CD4-positive, alpha-beta T cell treated with Interleukin-15 for 4 hours (primary cell): ENCODE measurements at regions not wholly inside any gene's neighbourhood (a gene's known extent, or its start where the extent isn't known, plus 50 kb on each side); places are given as distances from the start of the nearest gene placed in this dataset.

Source experiments
- DNase-seq: peaks from one replicate; pipeline ENCODE4 v3.0.0-alpha.2; 2020; ENCODE audit warnings: low spot score

DNA sequence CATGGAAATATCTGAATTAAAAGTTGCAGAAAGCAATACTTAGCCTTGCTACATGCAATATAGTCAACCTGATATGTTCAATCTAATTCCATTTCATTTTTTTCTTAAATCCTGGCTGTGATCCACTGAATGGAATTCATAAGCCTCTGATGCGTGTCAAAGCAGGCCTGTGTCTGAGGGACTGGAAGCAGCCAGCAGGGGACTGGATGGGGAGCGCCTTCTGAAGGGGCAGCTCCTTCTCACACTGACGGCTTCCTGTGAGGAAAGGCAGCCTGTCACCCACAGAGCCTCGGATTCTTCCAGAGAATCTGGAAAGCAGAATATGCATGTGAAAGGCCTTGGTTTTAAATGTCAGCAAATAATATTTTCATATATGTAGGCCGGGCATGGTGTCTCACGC lies 73.5 kb downstream of the KCNF1 start:
- DNase-seq = no peak

- DNase-seq = no peak
These were observed 74.3 kb downstream of the KCNF1 start for GRCh38 chr2:10985901-10986535.

DNA sequence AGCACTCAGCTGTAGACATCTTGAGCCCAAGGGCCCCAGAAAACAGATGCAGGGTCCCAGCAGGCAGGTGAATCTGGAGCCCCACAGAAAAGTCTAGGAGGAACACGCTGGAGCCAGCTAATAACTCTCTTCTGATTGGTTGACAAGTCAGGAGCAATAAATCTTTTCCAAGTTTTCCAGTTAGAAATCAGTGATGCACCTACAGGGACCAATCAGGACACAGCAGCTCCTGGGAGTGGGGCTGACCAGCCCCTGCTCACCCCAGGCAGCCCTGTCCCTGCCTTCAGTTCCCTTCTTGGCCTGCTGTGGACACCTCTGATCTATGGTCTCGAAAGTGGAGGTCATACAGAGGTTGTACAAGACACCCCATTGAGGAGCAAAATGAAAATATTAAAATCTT lies 75.7 kb downstream of the KCNF1 start:
- DNase-seq = no peak

GRCh38 chr2:10987861-10988260 lies 76.1 kb downstream of the KCNF1 start:
- DNase-seq = no peak

- DNase-seq = no peak
These were observed 77.4 kb downstream of the KCNF1 start for GRCh38 chr2:10989151-10989550.

- DNase-seq = no peak
These were observed 78.0 kb downstream of the KCNF1 start for GRCh38 chr2:10989782-10990181.

DNA sequence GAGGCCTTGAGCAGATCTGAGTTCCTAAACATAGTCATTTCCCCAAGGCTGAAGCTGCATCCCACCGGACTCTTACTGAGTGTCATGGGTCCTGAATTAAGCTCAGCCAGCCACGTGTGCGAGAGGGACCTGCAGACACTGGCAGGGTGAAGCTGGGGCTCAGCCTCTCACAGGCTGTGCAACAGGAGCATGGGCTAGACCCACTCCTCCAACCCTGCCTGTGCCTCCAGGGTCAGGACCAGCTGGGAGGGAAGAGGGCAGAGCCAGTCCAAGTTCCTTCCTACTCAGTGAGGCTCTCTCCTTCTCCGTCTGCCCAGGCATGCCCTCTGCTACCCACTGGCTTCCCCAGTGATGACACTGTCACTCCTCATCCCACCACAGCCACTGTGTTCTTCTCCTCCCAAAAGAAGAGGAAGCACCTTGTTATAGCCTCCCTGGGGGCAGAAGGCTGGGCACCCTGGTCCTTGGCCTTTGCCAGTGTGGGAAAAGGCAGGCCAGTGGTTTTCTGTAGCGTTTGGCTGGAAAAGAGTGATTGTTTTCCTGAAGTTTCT lies 78.9 kb downstream of the KCNF1 start:
- DNase-seq = no peak

DNA sequence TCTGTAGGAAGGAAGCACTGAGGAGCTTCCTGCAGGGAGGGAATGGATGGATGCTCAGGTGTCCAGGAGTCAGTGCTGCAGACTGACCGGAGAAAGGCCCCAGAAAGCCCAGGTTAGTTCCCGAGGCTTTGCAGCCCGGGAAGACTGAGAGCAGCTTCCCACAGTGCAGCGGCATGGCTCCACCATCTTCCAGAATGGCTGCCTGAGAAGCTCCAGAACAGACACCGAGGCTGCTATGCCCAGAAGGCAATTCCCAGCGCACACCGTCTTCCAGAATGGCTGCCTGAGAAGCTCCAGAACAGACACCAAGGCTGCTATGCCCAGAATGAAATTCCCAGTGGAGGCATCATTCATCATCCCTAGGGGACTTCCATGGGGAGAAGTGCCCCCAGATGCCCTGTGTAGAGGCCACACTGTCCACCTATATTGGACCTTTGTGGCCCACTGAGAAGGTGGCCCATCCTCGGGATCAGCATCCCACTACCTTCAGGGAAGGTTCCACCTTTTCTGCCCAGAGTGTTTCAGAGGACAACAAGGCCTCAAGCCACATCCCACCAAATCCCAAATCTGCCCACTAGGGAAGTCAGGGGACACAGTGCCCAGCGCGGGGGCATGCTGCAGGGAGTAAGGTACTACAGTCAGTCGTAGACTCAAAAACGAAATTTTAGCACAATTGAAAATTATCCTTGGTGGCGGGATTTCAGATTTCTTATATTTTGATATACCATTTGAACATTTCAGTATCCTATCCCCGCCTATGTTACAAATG lies 80.5 kb downstream of the KCNF1 start:
- DNase-seq = no peak

DNA sequence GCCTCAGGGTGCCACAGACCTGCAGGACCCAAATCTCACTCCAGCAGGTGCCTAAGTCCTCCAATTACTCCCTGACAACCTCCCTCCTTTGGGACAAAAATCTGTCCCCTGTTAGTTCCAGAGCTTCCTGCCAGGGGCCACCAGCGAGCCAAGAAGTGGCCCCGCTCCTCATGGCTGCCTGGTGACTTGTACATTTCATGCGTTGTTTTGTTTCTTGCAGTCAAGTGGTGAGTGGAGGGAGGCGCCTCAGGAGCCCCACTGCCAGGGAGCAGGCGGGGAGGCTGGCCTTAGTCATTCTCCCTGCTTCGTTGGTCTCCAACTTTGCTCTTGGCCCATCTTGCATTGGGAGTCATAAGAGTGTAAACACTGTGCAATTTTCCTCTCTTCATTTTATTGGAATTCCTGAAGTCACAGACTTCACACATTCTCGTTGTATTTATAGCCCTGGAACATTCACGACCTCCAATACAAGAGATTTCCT lies 81.3 kb downstream of the KCNF1 start:
- no peak for DNase-seq

DNA sequence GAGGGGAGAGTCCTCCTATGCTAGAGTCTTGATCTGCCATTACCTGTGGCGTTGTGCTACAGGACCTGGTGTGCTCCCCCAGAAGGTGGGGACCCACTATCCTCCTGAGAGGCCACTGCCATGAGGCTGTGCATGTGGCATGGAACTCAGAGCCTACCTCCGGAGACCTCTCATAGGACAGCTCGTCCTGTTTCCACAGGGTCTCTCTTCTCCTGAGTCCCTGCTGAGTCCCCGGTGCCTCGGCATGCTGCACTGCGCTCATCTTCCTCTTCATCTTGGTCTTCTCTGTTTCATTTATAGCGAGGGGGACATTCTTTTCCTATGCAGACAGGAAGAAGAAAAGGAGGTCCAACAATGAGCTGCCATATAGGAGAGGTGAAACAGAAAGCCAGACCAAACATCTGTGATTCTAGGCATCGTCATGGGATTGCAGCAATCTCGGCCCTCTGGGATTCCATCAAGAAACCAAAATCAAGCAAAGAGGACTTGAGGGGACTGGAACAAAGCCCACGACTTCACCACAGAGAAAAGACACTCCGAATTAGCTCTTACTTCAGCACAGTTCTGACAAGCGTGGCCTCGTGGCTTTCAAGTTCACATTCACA lies 83.7 kb downstream of the KCNF1 start:
- no peak for DNase-seq

DNA sequence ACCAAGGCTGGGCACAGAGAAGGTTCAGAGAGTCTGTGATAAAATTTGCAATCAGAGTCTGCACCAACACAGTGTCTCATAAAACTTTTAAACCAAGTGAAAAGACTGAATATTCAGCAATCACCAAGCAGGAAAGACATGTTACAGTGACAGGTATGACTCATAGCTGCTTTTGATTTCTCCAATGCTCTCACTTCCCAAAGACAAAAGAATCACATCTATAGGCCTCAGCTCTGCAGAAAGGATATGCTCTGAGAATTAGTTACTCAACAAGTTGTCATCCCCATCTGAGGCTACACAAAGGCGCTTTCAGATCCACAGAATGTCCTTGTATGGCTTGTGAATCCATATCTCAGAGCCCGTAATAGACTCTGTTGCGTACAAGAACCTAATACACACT lies 92.5 kb downstream of the KCNF1 start:
- DNase-seq = no peak

DNA sequence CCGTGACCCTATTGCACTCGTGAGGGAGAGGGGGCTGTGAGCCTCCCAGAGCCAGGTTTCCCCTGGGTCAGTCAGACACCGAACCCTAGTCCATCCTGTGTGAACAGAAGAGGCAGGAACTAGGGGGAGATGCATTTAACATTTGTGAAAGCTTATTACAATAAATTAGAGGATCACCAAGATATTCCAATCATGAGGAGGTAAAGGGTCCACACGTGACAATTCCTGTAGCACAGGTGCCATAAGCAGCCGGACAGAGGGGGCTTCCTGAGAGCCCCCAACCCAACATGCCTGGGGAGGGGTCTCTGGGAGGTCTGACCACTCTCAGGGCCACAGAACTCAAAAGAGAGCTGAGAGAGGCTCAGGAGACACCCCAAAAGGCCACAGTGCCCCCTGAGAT lies 93.3 kb downstream of the KCNF1 start:
- no peak for DNase-seq

DNA sequence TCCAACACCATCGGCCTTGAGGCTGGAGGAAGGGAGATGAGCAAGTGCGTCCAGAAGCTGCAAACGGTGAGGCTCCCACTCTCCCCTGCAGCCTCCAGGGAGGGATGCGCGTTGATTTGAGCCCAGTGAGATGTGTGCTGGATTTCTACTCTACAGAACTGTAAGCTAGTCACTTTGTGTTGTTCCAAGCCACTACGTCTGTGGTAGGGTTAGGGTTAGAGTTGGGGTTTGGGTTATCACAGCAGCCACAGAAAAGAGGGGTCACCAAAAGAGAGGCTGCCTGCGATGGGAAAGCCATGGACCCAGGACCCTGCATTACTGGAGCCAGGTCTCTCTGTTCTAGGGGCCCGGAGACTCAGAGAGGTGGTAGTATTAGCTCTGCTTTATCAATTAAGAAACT lies 94.5 kb downstream of the KCNF1 start:
- DNase-seq = no peak

GRCh38 chr2:11007331-11008264 lies 95.9 kb downstream of the KCNF1 start:
- no peak for DNase-seq

- no peak for DNase-seq
These were observed 97.0 kb downstream of the KCNF1 start for GRCh38 chr2:11008773-11009172.

GRCh38 chr2:11009176-11009575 lies 97.4 kb downstream of the KCNF1 start:
- DNase-seq = no peak

DNA sequence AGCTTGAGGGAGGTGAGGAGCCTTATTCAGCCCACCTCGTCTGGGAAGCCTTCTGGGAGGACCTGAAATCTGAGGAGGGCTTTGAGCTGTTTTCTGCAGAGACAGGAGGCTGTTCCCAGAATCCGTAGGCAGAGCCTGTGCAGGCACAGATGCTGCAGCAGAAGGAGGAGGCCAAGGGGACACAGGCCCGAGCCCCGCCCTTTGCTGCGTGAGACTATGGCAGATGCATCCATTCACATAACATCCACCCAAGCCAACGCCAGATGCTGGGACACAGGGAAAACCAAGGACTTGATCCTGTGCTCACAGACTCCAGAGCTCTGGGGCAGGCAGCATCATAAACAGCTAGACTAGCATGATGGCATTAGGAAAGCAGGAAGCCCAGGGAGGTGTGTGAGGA lies 98.2 kb downstream of the KCNF1 start:
- DNase-seq = no peak

DNA sequence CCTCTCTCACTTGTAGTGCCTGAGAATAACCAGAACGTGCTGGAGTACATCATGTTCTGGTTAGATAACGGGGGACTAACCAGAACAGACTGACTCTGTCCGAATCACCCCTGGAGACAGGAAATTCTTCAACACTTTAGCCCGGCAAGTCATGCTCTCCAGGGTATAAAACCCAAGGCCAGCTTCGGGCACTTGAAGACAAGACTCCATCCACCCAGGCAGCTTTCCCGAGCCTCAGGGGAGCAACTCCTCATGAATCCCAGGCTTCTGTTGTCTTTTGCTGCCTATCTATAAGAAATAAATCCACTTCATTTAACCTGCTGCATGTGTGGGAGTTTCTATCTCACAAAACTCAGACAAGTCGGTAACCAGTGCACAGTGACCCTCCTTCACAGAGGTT lies 99.6 kb downstream of the KCNF1 start:
- DNase-seq = no peak

- DNase-seq = no peak
These were observed 100.5 kb downstream of the KCNF1 start for GRCh38 chr2:11012131-11012693.

DNA sequence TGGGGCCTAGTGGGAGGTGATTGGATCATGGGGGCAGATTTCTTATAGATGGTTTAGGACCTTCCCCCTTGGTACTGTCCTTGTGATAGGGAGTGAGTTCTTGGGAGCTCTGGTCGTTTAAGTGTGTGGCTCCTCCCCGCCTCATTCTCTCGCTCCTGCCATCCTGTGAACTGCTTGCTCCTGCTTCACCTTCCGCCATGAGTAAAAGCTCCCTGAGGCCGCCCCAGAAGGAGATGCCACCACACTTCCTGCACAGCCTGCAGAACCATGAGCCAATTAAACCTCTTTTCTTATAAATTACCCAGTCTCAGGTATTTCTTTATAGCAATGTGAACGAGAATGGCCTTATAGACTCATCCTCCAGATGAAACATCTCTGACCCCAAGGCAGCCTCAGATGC lies 101.5 kb downstream of the KCNF1 start:
- no peak for DNase-seq

DNA sequence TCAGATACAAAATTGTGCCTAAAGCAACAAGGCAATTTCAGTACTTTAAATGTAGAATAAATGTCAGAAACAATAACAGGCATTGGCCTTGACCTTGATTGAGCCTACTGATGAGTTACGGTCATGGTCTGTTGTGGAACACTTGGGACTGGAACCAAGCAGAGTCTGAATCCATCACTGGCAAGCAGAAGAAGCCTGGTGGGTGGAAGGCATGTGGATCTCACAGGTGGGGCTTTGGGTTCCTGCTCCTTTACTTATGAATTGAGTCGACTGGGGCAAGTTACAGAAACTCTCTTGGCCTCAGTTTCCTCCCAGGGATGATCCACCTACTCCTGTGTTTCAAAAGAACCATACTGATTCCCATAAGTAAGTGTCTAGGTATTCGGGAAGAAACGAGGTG lies 102.3 kb downstream of the KCNF1 start:
- no peak for DNase-seq
